ENCODE measurements at regions not wholly inside any gene's neighbourhood (a gene's known extent, or its start where the extent isn't known, plus 50 kb on each side); places are given as distances from the start of the nearest gene placed in this dataset.

DNA sequence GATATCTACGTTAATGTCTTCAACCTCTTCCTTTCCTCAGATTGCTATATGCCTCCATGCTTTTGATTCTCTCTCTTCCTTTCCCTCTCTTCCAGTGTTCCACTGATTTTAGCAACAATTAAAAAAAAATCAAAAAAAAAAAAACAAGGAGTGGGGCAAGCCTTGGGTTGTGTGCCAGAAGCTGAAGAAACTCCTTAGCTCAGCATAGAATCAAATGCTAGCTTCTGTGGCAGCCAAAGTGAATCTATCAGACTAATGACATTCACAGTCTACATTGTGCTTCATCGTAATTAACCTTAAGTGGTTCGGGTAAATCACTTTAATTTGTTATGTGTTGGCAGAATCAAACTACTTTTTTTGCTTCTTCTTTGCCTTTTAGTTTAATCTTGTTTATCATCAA lies 237.3 kb downstream of the TMEM167A start:
- no peak for DNase-seq

DNA sequence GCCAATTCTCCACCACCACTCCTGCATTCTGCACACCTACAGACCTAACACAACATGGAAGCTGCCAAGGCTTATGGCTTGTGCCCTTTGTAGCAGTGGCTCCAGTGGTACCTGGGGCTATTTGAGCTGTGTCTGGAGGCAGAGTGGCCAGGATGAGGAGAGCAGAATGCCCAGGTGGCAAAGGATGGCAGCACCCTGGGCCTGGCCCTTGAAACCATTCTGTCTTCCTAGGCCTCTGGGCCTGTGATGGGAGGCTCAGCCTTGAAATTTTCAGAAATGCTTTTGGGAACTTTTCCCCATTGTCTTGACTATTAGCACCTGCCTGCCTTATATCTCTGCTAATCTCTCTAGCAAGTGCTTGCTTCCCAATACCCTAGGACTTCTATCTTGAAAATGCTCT lies 241.7 kb downstream of the TMEM167A start:
- no peak for DNase-seq

DNA sequence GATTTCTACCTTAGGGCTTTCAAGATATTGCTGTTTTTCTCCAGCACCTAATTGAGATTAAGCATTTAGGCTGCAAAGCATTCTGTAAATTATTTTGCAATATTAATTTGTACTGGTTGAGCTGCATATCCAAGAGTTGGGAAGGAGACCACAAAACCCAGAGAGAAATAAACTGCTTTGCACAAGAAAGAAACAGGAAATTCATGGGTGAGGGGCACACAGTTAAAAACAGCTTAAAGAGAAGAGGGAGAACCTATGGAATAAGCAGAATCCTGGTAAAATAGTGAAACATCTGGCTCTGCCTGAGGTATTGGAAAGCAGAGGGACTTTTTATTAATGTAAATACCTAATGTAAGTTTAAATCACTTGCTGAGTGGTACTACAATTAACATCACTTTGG lies 243.0 kb downstream of the TMEM167A start:
- DNase-seq: no peak

DNA sequence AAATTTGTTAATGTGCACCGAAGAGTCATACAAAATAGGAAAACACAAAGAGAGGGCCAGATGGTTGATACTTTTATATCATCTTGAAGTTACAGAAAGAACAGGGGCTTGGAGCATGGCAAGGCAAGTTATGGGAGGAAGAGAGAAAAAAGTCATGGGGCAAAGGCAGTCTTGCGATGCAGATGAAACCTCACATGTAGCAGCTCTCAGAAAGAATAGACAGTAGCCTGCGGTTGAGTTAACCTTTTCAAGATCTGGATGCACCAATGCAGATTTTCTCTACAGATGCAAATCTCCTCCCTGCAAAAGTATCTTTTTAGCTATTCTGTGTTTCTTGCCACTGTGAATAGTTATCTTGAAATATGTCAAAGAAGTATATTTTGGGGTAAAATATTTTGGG lies 243.9 kb downstream of the TMEM167A start:
- no peak for DNase-seq

DNA sequence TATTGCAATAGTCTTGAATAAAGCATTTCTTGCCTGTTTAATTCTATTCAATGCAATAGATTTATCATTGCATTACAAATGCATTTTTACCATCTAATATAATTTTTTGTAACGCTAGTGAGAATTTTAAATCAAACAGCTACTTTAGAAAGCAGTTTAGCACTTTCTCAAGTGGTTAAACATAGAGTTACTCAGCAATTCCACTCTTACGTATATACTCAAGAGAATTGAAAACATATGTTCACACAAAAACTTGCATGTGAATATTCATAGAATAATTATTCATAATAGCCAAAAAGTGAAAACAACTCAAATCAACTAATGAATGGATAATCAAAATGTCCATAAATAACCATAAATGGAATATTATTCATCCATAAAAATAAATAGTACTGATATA lies 244.7 kb downstream of the TMEM167A start:
- DNase-seq: no peak

DNA sequence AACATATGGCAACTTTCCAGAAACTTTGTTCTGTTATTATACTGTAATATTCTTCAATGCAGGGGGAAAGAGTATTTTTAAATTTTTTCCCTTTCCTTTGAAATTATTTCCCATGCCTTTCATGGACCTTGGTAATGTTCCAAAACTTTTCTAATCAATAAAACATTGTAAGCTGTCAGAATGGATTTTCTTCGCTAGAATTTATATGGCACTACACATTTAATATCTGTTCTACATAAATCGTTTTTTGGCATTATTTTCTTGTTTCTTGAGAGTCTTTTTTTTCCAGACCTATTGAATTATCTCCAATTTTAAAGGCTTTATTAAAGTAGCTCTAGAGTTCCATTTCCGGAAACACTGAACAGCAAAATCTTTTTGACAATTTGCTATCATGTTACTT lies 249.0 kb downstream of the TMEM167A start:
- no peak for DNase-seq

DNA sequence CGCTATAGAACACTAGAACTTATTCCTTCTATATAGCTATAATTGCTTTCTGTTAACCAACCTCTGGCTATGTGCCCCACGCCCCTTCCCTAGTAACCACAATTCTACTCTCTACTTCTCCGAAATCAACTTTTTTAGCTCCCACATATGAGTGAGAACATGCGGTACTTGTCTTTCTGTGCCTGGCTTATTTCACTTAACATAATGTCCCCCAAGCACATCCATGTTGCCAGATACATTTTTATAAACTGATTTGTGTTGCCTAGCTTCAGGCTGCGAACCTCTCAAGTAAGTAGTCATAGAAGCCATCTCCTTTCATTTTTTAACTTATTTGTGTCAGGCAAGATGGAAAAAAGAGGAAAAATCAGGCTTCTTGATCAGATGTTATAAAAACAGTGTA lies 249.5 kb downstream of the TMEM167A start:
- DNase-seq: no peak

DNA sequence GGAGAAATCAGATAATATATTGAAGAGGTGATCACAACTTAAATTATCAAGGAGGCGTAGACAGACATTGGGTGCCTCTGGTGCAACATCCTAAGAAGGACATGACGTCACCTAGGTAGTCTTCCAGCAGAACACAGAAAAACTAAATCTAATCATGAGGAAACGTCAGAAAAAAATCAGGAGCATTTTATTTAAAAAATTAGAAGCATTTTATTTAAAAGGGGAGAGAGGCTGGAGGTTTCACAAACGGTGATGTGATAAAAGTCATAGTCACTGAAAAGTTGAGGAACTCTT lies 254.6 kb downstream of the TMEM167A start:
- no peak for DNase-seq

DNA sequence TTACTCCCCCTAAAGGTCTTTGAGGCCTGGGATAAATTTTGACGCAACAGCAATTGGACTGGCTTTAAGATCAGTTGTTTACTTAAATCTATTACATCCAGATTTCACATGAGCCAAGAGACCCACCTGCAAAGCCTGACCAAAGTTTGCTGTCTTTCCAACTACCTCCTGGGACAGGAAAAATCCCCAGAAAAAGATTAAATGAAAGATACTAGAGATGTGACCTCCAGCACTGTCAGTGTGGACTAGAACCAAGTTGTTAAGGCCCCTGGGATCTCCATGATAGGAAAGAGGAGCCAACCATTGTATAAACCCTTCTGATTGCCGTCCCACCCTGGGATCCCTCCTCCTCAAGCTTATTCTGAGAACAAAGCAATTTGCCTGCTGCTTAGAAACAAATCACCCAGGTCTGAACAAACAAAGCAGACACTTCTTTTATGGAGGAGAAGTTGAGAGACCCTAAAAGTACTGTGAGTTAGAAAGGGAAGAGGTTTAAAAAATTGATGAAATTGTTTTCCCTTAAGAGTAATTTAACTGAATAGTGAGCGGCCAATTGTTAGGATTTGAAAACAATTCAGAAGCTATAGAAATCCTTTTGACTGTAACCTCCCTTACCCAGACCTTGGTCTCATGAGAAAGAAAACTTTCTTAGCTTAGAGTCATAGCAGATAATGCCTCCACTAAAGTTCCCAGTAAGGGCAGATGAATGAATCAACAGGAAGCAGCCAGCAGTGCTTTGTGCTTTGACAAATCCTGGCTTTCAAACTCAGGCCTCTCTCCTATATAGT lies 255.2 kb downstream of the TMEM167A start:
- peak; percentile 20 for DNase-seq

DNA sequence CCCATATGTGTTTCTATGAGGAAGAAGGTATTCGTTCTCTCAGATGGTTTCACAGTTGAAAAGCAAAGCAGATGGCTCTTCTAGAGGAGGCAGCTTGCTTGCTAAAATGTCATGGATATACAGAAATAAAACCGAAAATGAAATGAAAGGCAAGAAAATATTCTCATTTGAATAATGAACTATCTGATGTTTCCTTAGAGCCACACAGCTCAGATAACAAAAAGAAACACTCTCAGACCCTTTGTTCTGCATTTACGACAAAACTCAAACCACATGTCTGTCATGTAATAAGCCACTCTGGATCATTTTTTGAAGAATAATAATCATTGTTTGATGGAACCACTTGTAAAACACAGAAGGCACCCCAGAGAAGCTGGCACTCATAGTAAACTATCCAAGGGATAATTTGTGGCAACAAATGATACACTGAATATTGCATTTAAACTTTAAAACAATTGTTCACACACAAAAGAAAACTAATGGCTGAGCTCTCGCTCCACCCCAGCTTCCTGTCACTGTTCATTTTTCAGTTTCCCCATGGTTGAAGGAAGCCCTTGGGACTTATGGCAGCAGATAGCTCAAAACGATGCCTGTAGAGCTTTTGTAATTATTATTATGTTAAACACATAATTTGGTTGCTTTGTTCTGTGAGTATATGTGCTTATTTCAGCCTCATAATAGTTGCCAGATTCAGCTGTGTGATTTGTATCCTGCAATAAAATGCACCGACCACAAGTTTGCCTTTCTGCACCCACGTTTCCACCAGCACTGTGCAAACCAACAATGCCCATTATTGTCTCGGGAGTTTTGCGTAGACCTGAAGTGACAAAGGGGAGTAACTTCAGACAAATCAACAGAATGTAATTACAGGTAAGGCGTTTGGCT lies 256.0 kb downstream of the TMEM167A start:
- DNase-seq: no peak

DNA sequence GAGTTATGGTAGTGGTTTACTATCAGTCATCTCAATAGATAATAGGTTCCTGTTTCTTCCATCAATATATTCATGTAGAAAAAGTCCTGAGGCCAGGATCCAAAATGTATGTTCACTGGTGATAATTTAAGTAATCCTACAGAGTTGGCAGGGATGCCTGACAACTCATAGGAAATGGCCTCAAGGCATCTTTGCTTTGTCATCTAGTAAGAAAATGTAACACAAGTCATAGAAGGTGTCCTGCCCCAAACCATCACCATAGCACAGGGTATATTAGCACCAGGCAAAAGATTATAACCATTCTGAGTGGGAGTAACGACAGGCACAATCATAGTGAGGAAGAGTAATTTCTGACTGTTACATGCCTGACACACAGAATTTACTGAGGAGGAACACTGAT lies 257.0 kb downstream of the TMEM167A start:
- DNase-seq: peak; percentile 19

DNA sequence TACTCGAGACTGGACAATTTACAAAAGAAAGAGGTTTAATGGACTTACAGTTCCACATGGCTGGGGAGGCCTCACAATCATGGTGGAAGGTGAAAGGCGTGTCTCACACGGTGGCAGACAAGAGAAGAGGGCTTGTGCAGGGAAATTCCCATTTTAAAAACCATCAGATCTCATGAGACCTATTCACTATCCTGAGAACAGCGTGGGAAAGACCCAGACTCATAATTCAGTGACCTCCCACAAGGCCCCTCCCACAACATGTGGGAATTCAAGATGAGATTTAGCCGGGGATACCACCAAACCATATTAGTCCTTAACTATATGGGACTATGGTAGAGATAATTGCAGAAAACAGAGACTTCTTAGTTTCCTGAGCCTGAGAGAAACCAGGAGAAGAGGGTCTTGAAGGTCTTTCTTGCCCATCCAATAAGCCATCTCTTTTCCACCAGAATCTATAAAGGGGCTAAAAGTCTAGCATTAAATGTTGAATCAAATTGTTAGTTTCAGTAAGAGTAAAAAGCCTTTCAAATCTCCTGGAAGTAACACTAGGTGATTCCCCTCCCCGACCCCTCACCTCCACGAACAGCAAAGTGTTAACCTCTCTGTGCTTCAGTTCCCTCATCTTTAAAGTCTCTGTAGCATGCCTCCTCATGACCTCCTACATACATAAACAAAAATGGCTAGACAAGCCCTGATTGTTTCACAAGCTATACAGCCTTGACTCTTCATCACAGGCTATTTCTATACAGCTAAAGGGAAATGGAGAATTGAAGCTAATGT lies 259.1 kb downstream of the TMEM167A start:
- DNase-seq: no peak

DNA sequence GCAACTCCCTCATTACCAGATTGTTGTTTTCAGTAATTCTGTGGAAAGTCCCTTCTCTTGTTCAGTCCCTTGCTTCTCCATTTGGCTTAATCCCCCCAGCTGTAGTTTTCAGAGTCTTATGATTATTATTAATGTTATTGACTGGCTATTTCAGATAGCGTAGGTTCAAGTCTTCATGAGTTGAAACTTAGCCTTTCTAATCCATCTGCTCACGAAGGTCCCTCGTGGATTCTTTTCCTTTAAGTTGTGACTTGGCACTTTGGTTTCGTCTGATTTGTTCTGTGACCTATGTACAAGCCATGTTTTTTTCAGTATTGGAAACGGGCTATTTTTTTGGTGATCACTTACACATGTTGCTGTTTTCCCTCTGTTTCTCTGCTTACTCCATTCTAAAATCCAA lies 260.3 kb downstream of the TMEM167A start:
- no peak for DNase-seq

DNA sequence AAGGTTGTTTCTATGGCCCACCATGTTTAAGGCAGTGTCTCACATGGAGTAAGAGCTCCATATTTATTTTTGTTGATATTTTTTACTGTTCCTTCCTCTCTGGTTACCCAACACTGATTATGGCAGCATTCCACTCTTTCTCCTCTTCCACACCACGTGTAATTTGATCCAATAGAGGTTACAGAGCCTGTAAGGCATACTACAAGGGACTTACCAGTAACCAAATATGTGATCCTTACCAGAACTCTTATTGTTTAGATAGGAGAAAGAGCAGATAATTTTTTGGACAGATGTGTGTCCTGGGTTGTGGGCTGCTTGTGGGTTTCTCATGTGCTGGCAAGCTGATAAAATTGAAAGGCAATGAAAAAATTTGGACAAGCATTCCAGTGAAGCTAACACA lies 261.3 kb downstream of the TMEM167A start:
- no peak for DNase-seq

DNA sequence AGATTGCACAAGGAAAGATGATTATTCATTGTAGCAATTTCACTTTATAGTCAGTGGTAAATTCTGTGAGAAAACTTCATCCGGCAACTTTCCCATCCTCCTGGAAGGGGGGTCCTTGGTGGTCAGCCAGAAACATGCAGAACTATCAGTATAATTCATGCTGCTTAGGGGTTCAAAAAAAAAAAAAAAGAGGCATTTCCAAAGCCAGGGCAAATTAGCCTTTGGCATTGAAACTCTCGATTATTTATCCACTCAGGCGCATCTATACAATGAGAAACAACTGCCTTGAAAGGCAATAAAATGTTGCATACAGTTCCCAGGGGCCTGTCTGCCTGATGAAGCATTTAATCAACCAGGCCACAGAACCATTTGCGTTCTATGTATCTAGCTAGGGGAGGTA lies 263.3 kb downstream of the TMEM167A start:
- no peak for DNase-seq

DNA sequence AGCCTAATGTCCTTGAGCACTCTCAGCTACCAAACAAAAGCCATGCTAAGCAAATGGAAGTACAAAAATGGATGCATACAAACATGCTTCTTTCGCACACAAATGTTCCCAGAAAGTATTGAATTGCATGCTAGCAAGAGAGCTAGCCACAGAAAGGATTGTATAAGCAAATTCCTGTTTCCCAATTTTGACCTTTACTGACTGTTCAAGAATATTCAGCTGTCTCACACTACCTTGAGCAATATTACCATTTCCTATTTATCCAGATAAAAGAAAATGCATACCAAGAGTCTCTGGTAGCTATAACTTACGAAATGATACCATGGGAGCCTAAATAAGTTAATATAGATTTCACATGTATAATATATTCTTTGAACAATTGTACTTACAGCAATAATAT lies 264.6 kb downstream of the TMEM167A start:
- DNase-seq: no peak

DNA sequence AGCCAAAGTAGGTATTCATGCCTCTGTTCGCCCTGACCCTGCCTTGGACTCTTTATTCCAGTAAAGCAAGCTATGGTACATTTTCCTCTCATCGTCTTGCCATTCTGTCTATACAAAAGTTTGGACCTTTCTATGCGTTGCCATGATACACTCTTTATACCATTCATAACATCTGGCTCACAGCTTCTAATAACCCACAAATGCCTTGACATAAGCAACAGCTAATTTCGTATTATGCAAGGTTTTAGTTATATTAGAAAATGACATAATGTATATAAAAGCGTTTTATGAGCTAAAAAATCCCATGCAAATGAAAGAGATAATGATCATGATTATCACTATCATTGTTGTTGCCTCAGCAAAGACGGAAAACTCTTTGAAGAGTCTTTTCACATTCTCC lies 265.7 kb downstream of the TMEM167A start:
- DNase-seq: no peak

DNA sequence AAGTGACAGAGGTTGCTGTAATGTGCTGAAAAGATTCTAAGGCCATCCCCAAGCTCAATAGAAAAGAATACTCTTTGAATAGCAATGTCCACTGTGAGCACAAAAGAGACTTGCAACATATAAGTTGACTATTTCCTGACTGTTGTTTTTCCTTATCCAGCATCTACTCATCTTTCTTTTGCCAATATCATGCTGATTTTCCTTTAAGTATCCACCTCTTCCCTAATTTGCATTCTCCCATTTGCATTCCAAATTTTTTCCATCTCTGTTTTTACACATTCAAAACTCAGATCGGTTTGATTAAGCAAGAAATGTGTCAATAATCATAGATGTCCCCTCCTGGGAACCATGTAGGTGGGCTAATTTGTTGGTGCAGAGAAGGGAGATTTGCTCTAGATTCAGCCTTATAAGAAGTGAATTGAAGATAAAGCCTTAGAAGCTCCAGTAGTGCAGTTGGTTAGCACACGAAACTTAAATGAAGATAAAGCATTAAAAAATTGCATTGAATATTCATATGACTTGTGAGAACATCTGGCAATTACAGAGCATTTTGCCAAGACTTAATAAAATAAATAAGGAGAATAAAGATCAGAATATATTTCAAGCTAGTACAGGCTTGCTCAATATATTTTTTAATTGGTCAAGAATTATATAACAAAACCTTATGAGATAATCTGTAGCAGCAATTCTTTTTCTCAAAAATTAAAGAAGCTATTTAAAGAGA lies 267.6 kb downstream of the TMEM167A start:
- no peak for DNase-seq

DNA sequence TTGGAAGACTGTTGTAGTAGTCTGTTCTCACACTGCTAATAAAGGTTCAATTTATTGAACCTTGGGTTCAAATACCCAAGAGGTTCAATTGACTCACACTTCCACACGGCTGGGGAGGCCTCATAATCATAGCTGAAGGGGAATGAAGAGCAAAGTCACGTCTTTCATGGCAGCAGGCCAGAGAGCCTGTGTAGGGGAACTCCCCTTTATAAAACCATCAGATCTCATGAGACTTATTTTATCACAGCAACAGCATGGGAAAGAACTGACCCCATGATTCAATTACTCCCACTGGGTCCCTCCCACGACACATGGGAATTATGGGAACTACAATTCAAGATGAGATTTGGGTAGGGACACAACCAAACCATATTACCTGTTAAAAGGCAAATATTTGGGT lies 268.2 kb downstream of the TMEM167A start:
- no peak for DNase-seq

DNA sequence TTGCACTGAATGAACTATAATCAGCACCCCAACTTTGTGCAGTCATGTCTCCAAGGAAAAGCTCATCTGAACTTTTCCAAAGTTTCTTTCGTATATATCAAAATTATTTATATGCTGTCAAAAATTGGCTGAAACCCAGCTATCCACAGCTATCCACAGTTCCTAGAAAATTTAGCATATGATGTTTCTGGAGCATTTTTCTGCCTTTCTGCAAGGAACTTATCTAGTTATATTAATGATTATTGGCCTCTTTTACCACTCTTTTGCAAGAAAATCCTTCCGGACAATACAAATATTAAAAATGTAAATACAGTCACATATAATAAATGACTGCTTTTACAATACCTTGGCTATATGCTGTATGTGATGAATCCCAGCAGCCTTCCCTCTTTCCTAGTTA lies 270.2 kb downstream of the TMEM167A start:
- no peak for DNase-seq

DNA sequence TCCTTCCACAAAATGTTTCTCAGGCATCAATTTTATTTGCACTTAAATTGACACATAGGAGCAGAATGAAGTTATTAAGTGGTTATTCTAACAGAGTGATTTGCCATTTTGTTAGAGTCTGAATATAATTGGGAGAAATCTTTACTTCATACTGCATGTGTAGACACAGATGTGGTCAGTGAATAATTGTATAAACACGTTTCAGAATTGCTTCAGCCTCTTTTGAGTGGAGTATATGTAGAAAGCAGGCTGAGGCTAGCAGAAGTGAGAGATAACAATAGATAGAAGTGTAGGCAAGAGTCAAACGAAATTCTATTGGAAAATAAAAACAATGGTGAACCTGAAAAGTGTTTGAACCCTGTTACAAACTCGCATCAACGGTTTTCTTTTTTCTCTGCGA lies 270.7 kb downstream of the TMEM167A start:
- no peak for DNase-seq

DNA sequence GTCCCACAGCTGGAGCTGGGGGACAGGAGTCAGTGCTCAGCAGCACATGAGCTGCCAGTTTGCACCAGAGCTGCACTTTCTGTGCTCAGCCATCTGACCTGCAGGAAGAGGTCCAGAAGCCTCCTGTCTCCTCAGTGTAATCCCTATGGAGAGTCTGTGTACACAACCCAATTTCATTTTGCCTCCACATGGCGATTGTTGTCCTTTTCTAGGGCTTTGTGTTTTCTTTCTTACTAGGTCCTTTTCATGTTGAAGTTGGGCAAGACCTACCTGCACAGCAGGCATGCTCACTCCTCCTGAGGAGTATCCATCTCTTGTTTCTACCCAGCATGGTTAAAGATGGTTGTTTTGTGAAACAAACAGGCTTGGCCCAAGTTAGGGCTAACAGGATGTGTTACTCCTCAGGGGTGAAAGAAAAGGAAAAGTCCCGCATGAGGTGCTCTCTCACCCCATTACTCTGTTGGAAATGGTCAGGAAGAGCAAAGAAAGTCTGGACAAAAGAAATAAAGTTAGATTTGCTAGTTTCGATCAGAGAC lies 273.0 kb downstream of the TMEM167A start:
- DNase-seq: no peak

DNA sequence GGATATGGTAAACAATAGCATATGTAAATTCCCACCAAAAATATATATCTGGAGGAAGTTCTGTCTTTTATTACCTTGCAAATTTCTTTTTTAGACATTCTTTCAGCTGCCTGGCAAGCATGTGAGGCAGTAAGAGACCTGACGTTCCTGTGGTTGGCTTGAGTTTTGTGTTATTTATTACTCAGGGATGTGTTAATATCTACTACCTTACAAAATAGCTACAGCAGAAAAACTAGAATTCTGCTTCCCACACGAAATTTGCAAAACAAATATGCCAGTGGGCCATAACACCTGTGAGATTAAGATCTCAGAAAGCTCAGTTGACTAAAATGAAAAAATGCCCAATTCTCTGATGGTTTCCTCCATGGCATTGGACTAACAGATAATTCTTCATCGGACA lies 274.2 kb downstream of the TMEM167A start:
- no peak for DNase-seq
